Activated CD8-positive, alpha-beta T cell treated with anti-CD3 and anti-CD28 coated beads, Interleukin-2, amount 10 ng/mL, durations not matched to agents 7 days and 5 days (primary cell): ENCODE measurements at regions not wholly inside any gene's neighbourhood (a gene's known extent, or its start where the extent isn't known, plus 50 kb on each side); places are given as distances from the start of the nearest gene placed in this dataset.
"Not testable (repeated sequence)": the region's sequence is repeated elsewhere in the genome, so short reads cannot be mapped to it uniquely, and the experiment has no call there.

Experiments
- ATAC-seq: fragments of 150-1000 bp; cut with Tn5 transposase; one replicate; pipeline ENCODE4 v1.10.0; 2021; ENCODE audit warnings: moderate library complexity
- CTCF ChIA-PET: fragments of 350-600 bp; sonication (Branson Sonifier 250); formaldehyde crosslinking; loops from one replicate; lab custom pipeline; 2021; ENCODE audit warnings: antibody characterized with exemption; lab: Charles Lee
- POLR2A ChIA-PET: fragments of 350-600 bp; sonication (Branson Sonifier 250); formaldehyde crosslinking; loops from one replicate; lab custom pipeline; 2021; ENCODE audit warnings: antibody characterized with exemption; lab: Charles Lee
- DNase-seq: peaks from one replicate; pipeline ENCODE4 v3.0.0-alpha.2; 2020
- H3K27ac Mint-ChIP-seq: one replicate; pipeline ENCODE4 v1.8.0; 2021; ENCODE audit warnings: mild to moderate bottlenecking, mixed read lengths
- H3K27me3 Mint-ChIP-seq: one replicate; pipeline ENCODE4 v1.8.0; 2021; ENCODE audit warnings: low read depth, mixed read lengths
- H3K36me3 Mint-ChIP-seq: one replicate; pipeline ENCODE4 v1.8.0; 2021; ENCODE audit warnings: low read depth, mixed read lengths
- H3K4me1 Mint-ChIP-seq: one replicate; pipeline ENCODE4 v1.8.0; 2021; ENCODE audit warnings: low read depth, mixed read lengths
- H3K4me3 Mint-ChIP-seq: one replicate; pipeline ENCODE4 v1.8.0; 2021; ENCODE audit warnings: mild to moderate bottlenecking, mixed read lengths
- H3K9me3 Mint-ChIP-seq: one replicate; pipeline ENCODE4 v1.8.0; 2022; ENCODE audit warnings: mixed read lengths; ENCODE audit not compliant: insufficient read depth

DNA sequence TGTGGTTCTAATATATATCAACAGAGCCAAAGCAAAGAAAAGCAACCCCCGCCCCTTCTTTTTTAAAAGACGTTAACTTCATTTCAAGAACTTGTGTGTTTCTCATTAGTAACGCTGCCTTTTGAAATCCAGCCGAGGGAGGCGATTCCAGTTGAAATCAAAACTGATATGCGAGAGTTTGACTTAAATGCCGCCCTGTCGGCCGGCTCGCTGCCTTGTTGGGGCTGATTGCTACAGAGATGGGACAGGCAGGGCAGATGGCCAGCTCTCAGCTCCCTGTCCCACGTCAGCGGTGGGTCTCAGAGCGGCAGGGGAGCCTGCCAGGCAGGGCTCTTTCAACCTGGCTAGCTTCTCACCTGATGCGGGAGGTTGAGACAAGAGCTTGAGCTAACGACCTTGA, 51.9 kb upstream of the ALX4 start:
- H3K36me3 Mint-ChIP-seq: no peaks in the 10 kb centered on the region
- H3K9me3 Mint-ChIP-seq: no peaks in the 10 kb centered on the region
- ChIA-PET POLR2A (no interaction called here), CTCF (no interaction called here)
- DNase-seq (no peak), ATAC-seq (no peak)
- no peak overlapping the region for H3K4me3 Mint-ChIP-seq
- H3K27ac Mint-ChIP-seq: no peak overlapping the region
- H3K4me1 Mint-ChIP-seq: no peaks in the 10 kb centered on the region
- peaks cover 2% of the 10 kb centered on the region for H3K27me3 Mint-ChIP-seq

- POLR2A ChIA-PET: no interaction called here
- DNase-seq: no peak
- H3K36me3 Mint-ChIP-seq: no peaks in the 10 kb centered on the region
- no peak for ATAC-seq
- CTCF ChIA-PET: no interaction called here
- H3K4me1 Mint-ChIP-seq: no peaks in the 10 kb centered on the region
- no peaks in the 10 kb centered on the region for H3K9me3 Mint-ChIP-seq
- H3K27ac Mint-ChIP-seq: no peak overlapping the region
- H3K27me3 Mint-ChIP-seq: peaks cover 2% of the 10 kb centered on the region
- no peak overlapping the region for H3K4me3 Mint-ChIP-seq
Measured at GRCh38 chr11:44363116-44363515, 53.2 kb upstream of the ALX4 start.

DNA sequence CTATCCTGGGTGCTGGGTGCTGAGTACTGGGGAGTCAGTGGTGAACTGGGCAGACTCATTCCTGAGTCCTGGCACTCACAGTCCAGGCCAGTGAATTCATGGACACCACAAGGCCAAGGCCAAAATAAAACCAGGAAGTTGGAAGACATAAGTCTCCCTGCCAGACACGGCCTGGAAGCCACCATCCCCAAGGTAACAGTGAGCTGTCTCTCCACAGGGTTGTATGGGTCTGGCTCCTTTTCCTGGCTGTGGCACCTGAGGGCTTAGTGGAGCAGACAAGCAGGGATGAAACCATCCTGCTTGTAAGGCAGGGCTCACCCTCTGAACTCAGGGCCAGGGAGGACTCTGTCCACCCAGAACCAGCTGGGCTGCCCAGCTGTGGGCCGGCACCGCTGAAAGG, 54.7 kb upstream of the ALX4 start:
- H3K27me3 Mint-ChIP-seq: peaks cover 5% of the 10 kb centered on the region
- no peak overlapping the region for H3K27ac Mint-ChIP-seq
- ChIA-PET POLR2A (no interaction called here), CTCF (no interaction called here)
- ATAC-seq: no peak
- H3K4me1 Mint-ChIP-seq: no peaks in the 10 kb centered on the region
- no peaks in the 10 kb centered on the region for H3K36me3 Mint-ChIP-seq
- H3K9me3 Mint-ChIP-seq: no peaks in the 10 kb centered on the region
- DNase-seq: no peak
- no peak overlapping the region for H3K4me3 Mint-ChIP-seq

- Mint-ChIP-seq H3K27me3 (peaks cover 5% of the 10 kb centered on the region), H3K4me3 (no peak overlapping the region), H3K27ac (no peak overlapping the region), H3K9me3 (no peaks in the 10 kb centered on the region), H3K36me3 (no peaks in the 10 kb centered on the region), H3K4me1 (no peaks in the 10 kb centered on the region)
- ATAC-seq (no peak), DNase-seq (no peak)
- ChIA-PET POLR2A (no interaction called here), CTCF (no interaction called here)
Measured at GRCh38 chr11:44365616-44366015, 55.7 kb upstream of the ALX4 start.

DNA sequence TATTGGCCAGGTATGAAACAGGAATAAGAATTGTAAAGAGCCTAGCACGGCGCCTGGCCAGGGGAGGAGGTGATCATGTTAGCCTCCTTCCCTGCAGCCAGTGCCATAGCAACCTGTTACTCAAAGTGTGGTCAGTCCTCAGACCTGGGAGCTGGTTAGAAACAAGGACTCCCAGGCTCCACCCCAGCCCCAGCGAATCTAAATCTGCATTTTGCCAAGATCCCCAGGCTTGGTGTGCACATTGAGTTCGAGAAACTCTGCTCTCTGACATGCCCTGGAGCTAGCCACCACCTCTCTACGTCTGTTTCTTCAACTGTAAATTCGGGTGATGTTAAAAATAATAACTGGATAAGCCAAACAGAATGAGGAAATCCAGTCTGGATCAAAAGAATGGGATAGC, 56.1 kb upstream of the ALX4 start:
- H3K9me3 Mint-ChIP-seq: no peaks in the 10 kb centered on the region
- ATAC-seq (no peak), DNase-seq (no peak)
- H3K4me3 Mint-ChIP-seq: no peak overlapping the region
- H3K27me3 Mint-ChIP-seq: peaks cover 5% of the 10 kb centered on the region
- POLR2A ChIA-PET: no interaction called here
- H3K27ac Mint-ChIP-seq: no peak overlapping the region
- no peaks in the 10 kb centered on the region for H3K36me3 Mint-ChIP-seq
- CTCF ChIA-PET: no interaction called here
- no peaks in the 10 kb centered on the region for H3K4me1 Mint-ChIP-seq

GRCh38 chr11:44366741-44367140, 56.8 kb upstream of the ALX4 start:
- ATAC-seq (no peak), DNase-seq (no peak)
- no peaks in the 10 kb centered on the region for H3K36me3 Mint-ChIP-seq
- ChIA-PET CTCF (no interaction called here), POLR2A (no interaction called here)
- no peaks in the 10 kb centered on the region for H3K9me3 Mint-ChIP-seq
- H3K27me3 Mint-ChIP-seq: peaks cover 5% of the 10 kb centered on the region
- H3K4me1 Mint-ChIP-seq: no peaks in the 10 kb centered on the region
- no peak overlapping the region for H3K27ac Mint-ChIP-seq
- H3K4me3 Mint-ChIP-seq: no peak overlapping the region

- DNase-seq (no peak), ATAC-seq (no peak)
- no peaks in the 10 kb centered on the region for H3K36me3 Mint-ChIP-seq
- H3K9me3 Mint-ChIP-seq: no peaks in the 10 kb centered on the region
- H3K4me1 Mint-ChIP-seq: no peaks in the 10 kb centered on the region
- POLR2A ChIA-PET: no interaction called here
- peaks cover 5% of the 10 kb centered on the region for H3K27me3 Mint-ChIP-seq
- H3K4me3 Mint-ChIP-seq: no peak overlapping the region
- no peak overlapping the region for H3K27ac Mint-ChIP-seq
- CTCF ChIA-PET: no interaction called here
Measured at GRCh38 chr11:44367452-44367851, 57.5 kb upstream of the ALX4 start.

DNA sequence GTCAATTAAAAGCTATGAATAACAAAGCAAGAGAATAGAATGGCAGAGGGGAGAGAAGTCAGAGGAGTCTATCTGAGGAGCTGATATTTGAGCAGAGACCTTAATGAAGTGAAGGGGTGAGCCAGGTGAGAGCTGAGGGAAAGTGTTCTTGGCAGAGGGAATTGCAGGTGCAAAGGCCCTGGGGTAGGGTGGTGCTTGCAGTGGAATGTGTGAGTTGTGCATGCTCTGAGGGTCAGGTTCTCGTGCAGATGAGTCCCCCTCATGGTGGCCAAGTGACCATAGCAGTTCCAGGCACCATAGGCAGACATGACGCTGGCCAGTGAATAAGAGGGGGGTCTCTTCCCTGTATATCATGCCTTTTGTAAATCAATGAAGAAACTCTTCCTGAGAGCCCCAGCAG, 58.9 kb upstream of the ALX4 start:
- Mint-ChIP-seq H3K27me3 (peaks cover 3% of the 10 kb centered on the region), H3K4me1 (no peaks in the 10 kb centered on the region), H3K27ac (no peak overlapping the region), H3K9me3 (no peaks in the 10 kb centered on the region), H3K4me3 (no peak overlapping the region), H3K36me3 (no peaks in the 10 kb centered on the region)
- ATAC-seq (no peak), DNase-seq (no peak)
- ChIA-PET POLR2A (no interaction called here), CTCF (no interaction called here)

GRCh38 chr11:44371042-44371441, 61.1 kb upstream of the ALX4 start:
- H3K4me1 Mint-ChIP-seq, POLR2A ChIA-PET, H3K27ac Mint-ChIP-seq, ATAC-seq, H3K4me3 Mint-ChIP-seq, DNase-seq, H3K27me3 Mint-ChIP-seq, H3K36me3 Mint-ChIP-seq, H3K9me3 Mint-ChIP-seq: not testable (repeated sequence)
- CTCF ChIA-PET: interaction anchor here (0.6 kb wide), 1 partner anchor 57 kb away, joined by 3 read pairs; no protein-coding TSS in a partner anchor

DNA sequence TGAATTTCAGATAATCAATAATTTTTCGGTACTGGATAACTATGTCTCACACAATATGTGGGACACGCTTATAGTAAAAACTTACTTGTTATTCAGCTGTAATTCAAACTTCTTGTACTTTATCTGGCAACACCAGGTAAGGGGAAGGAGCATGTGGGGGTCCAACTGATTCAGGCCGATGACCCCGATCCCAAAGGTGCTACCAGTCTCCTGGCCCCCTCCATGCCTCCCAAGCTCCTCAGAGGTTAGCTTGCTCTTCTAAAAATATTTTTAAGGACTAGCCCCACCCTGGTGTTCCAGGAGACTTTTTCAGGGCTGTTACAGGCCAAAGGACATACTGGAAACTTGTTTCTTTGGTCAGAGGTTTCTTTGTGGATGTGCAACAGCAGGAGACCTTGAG, 61.8 kb upstream of the ALX4 start:
- Mint-ChIP-seq H3K4me3 (no peak overlapping the region), H3K27me3 (peaks cover 3% of the 10 kb centered on the region), H3K27ac (no peak overlapping the region), H3K4me1 (no peaks in the 10 kb centered on the region), H3K9me3 (no peaks in the 10 kb centered on the region), H3K36me3 (no peaks in the 10 kb centered on the region)
- ChIA-PET CTCF (no interaction called here), POLR2A (no interaction called here)
- ATAC-seq (no peak), DNase-seq (no peak)

GRCh38 chr11:44372989-44373388, 63.0 kb upstream of the ALX4 start:
- DNase-seq: no peak
- no peak overlapping the region for H3K27ac Mint-ChIP-seq
- H3K27me3 Mint-ChIP-seq: peaks cover 3% of the 10 kb centered on the region
- CTCF ChIA-PET: interaction anchor here (0.6 kb wide), 1 partner anchor 160 kb away, joined by 3 read pairs; no protein-coding TSS in a partner anchor
- no peak for ATAC-seq
- POLR2A ChIA-PET: no interaction called here
- no peaks in the 10 kb centered on the region for H3K36me3 Mint-ChIP-seq
- no peaks in the 10 kb centered on the region for H3K4me1 Mint-ChIP-seq
- H3K9me3 Mint-ChIP-seq: no peaks in the 10 kb centered on the region
- H3K4me3 Mint-ChIP-seq: no peak overlapping the region

DNA sequence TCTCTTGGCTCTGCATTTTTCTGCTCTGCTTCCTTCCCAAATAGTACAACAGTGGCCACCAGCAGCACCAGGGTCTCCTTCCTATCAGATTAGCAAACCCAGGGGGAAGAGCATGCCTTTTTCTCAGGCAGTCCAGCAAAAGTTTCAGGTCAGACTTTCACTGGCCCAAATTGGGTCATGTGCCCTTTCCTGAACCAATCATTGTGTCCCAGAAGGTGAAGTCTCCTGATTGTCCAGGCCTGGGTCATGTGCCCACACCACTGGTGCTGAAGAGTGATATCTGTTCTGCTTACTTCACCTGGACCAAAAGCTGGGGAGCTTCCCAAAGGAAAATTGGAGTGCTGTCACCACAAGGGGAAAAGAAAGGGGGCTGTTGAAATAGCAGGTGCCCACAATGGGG, 64.1 kb upstream of the ALX4 start:
- Mint-ChIP-seq H3K36me3 (no peaks in the 10 kb centered on the region), H3K9me3 (no peaks in the 10 kb centered on the region), H3K27me3 (no peaks in the 10 kb centered on the region), H3K4me3 (no peak overlapping the region), H3K27ac (no peak overlapping the region), H3K4me1 (no peaks in the 10 kb centered on the region)
- ChIA-PET CTCF (no interaction called here), POLR2A (no interaction called here)
- DNase-seq (no peak), ATAC-seq (no peak)

- Mint-ChIP-seq H3K27me3 (no peaks in the 10 kb centered on the region), H3K4me1 (no peaks in the 10 kb centered on the region), H3K4me3 (no peak overlapping the region), H3K36me3 (no peaks in the 10 kb centered on the region), H3K9me3 (no peaks in the 10 kb centered on the region), H3K27ac (no peak overlapping the region)
- CTCF ChIA-PET: no interaction called here
- ATAC-seq (no peak), DNase-seq (no peak)
- POLR2A ChIA-PET: no interaction called here
Measured at GRCh38 chr11:44376423-44376822, 66.5 kb upstream of the ALX4 start.
